Neural progenitor cell (in vitro differentiated cells): ENCODE measurements at regions not wholly inside any gene's neighbourhood (a gene's known extent, or its start where the extent isn't known, plus 50 kb on each side); places are given as distances from the start of the nearest gene placed in this dataset.
A peak's percentile ranks its signal among the peaks of the same experiment; 100 is the strongest.

Experiments
- DNase-seq: peaks from one replicate; pipeline ENCODE4 v3.0.0-alpha.2; 2016; ENCODE audit warnings: low spot score
- H2AFZ ChIP-seq: fragments of 200-600 bp; sonication (generic); replicated peaks from 2 replicates; pipeline ENCODE4 v1.6.1; 2016; ENCODE audit warnings: antibody characterized with exemption
- H3F3A ChIP-seq: fragments of 200-600 bp; sonication (generic); 2 replicates; pipeline ENCODE4 v1.6.1; 2016; ENCODE audit warnings: antibody characterized with exemption, low read depth
- H3K27ac ChIP-seq: fragments of 200-600 bp; sonication (generic); 2 replicates; pipeline ENCODE4 v1.5.1; 2016; ENCODE audit warnings: mild to moderate bottlenecking
- H3K27me3 ChIP-seq: fragments of 200-600 bp; sonication (generic); 2 replicates; pipeline ENCODE4 v1.6.1; 2016; ENCODE audit warnings: mild to moderate bottlenecking, moderate library complexity
- H3K36me3 ChIP-seq: fragments of 200-600 bp; sonication (generic); 2 replicates; pipeline ENCODE4 v1.5.1; 2016
- H3K4me1 ChIP-seq: fragments of 200-600 bp; sonication (generic); 2 replicates; pipeline ENCODE4 v1.6.1; 2016; ENCODE audit warnings: mixed run types
- H3K4me2 ChIP-seq: fragments of 200-600 bp; sonication (generic); 2 replicates; pipeline ENCODE4 v1.6.1; 2016
- H3K4me3 ChIP-seq: fragments of 200-600 bp; sonication (generic); 2 replicates; pipeline ENCODE4 v1.5.1; 2016
- H3K79me2 ChIP-seq: fragments of 200-600 bp; sonication (generic); 2 replicates; pipeline ENCODE4 v1.6.1; 2016; ENCODE audit warnings: low read depth
- H3K9ac ChIP-seq: fragments of 200-600 bp; sonication (generic); 2 replicates; pipeline ENCODE4 v1.6.1; 2016
- H3K9me3 ChIP-seq: fragments of 200-600 bp; sonication (generic); 2 replicates; pipeline ENCODE4 v1.5.1; 2016; ENCODE audit warnings: low read depth
- H4K20me1 ChIP-seq: fragments of 200-600 bp; sonication (generic); 2 replicates; pipeline ENCODE4 v1.6.1; 2016; ENCODE audit warnings: low read depth
- H3K27ac Mint-ChIP-seq: 3 replicates; pipeline ENCODE4 v1.8.0; 2021; ENCODE audit warnings: mixed read lengths
- H3K27me3 Mint-ChIP-seq: 2 replicates; pipeline ENCODE4 v1.8.0; 2022; ENCODE audit warnings: low read depth, mild to moderate bottlenecking, inconsistent platforms, moderate library complexity, mixed read lengths; ENCODE audit not compliant: insufficient read depth
- H3K36me3 Mint-ChIP-seq: 3 replicates; pipeline ENCODE4 v1.8.0; 2021; ENCODE audit warnings: mixed read lengths
- H3K4me1 Mint-ChIP-seq: 3 replicates; pipeline ENCODE4 v1.8.0; 2021; ENCODE audit warnings: mixed read lengths
- H3K4me3 Mint-ChIP-seq: 3 replicates; pipeline ENCODE4 v1.8.0; 2021; ENCODE audit warnings: mild to moderate bottlenecking, moderate library complexity, mixed read lengths
- H3K9me3 Mint-ChIP-seq: 3 replicates; pipeline ENCODE4 v1.8.0; 2020; ENCODE audit warnings: mixed read lengths
- CTCF ChIP-seq: fragments of 200-600 bp; sonication (generic); IDR thresholded peaks from 2 replicates; pipeline ENCODE4 v1.5.1; 2017; ENCODE audit warnings: antibody characterized with exemption, mild to moderate bottlenecking
- EZH2 ChIP-seq: fragments of 200-600 bp; sonication (generic); IDR thresholded peaks from 2 replicates; pipeline ENCODE4 v1.6.1; 2017; ENCODE audit warnings: antibody characterized with exemption, mild to moderate bottlenecking, moderate library complexity
- EZH2phosphoT487 ChIP-seq: fragments of 200-600 bp; sonication (generic); IDR thresholded peaks from 2 replicates; pipeline ENCODE4 v1.6.1; 2017; ENCODE audit warnings: antibody characterized with exemption

GRCh38 chr14:44814196-44814595 lies 147.6 kb downstream of the KLHL28 start:
- Mint-ChIP-seq H3K27me3 (no peaks in the 10 kb centered on the region), H3K4me3 (no peak overlapping the region), H3K36me3 (no peaks in the 10 kb centered on the region), H3K27ac (no peak overlapping the region), H3K9me3 (no peaks in the 10 kb centered on the region), H3K4me1 (no peaks in the 10 kb centered on the region)
- TF ChIP-seq EZH2phosphoT487 (no peak), EZH2 (no peak), CTCF (no peak)
- no peaks in the 10 kb centered on the region for H3K27me3 ChIP-seq
- no peaks in the 10 kb centered on the region for H3K9me3 ChIP-seq
- DNase-seq: no peak
- H3K36me3 ChIP-seq: no peaks in the 10 kb centered on the region
- no peak overlapping the region for H3K4me2 ChIP-seq
- H2AFZ ChIP-seq: no peak overlapping the region
- no peaks in the 10 kb centered on the region for H3F3A ChIP-seq
- H3K27ac ChIP-seq: no peak overlapping the region
- H4K20me1 ChIP-seq: no peaks in the 10 kb centered on the region
- H3K9ac ChIP-seq: no peak overlapping the region
- no peaks in the 10 kb centered on the region for H3K4me1 ChIP-seq
- H3K4me3 ChIP-seq: no peak overlapping the region
- no peaks in the 10 kb centered on the region for H3K79me2 ChIP-seq

- no peak overlapping the region for H3K9ac ChIP-seq
- Mint-ChIP-seq H3K27me3 (no peaks in the 10 kb centered on the region), H3K36me3 (no peaks in the 10 kb centered on the region), H3K9me3 (no peaks in the 10 kb centered on the region), H3K4me1 (no peaks in the 10 kb centered on the region), H3K27ac (no peak overlapping the region), H3K4me3 (no peak overlapping the region)
- H3K4me3 ChIP-seq: no peak overlapping the region
- no peaks in the 10 kb centered on the region for H3K9me3 ChIP-seq
- H3K79me2 ChIP-seq: no peaks in the 10 kb centered on the region
- no peak overlapping the region for H3K4me2 ChIP-seq
- DNase-seq: no peak
- H3K4me1 ChIP-seq: no peaks in the 10 kb centered on the region
- no peaks in the 10 kb centered on the region for H4K20me1 ChIP-seq
- H3K27me3 ChIP-seq: no peaks in the 10 kb centered on the region
- H3K27ac ChIP-seq: no peak overlapping the region
- no peaks in the 10 kb centered on the region for H3K36me3 ChIP-seq
- TF ChIP-seq CTCF: no peak
- no peak for TF ChIP-seq EZH2
- TF ChIP-seq EZH2phosphoT487: no peak
- no peaks in the 10 kb centered on the region for H3F3A ChIP-seq
- H2AFZ ChIP-seq: peak overlapping the region; percentile 19
These were observed 149.1 kb downstream of the KLHL28 start for GRCh38 chr14:44812672-44813071.

- Histone ChIP-seq H4K20me1 (no peaks in the 10 kb centered on the region), H3K4me1 (no peaks in the 10 kb centered on the region), H3K27ac (no peak overlapping the region), H3K36me3 (no peaks in the 10 kb centered on the region), H3F3A (no peaks in the 10 kb centered on the region), H3K9me3 (no peaks in the 10 kb centered on the region), H3K4me3 (no peak overlapping the region), H3K4me2 (no peak overlapping the region), H3K9ac (no peak overlapping the region), H3K27me3 (no peaks in the 10 kb centered on the region), H2AFZ (no peak overlapping the region), H3K79me2 (no peaks in the 10 kb centered on the region)
- H3K9me3 Mint-ChIP-seq: no peaks in the 10 kb centered on the region
- no peaks in the 10 kb centered on the region for H3K36me3 Mint-ChIP-seq
- H3K27me3 Mint-ChIP-seq: peaks cover 2% of the 10 kb centered on the region
- no peak overlapping the region for H3K4me3 Mint-ChIP-seq
- DNase-seq: no peak
- TF ChIP-seq EZH2phosphoT487 (no peak), EZH2 (no peak), CTCF (no peak)
- no peak overlapping the region for H3K27ac Mint-ChIP-seq
- peaks cover 2% of the 10 kb centered on the region for H3K4me1 Mint-ChIP-seq
These were observed 157.4 kb downstream of the KLHL28 start for GRCh38 chr14:44804391-44804790.
